ENCODE measurements at regions not wholly inside any gene's neighbourhood (a gene's known extent, or its start where the extent isn't known, plus 50 kb on each side); places are given as distances from the start of the nearest gene placed in this dataset.
A peak's percentile ranks its signal among the peaks of the same experiment; 100 is the strongest.

- H3K36me3 Mint-ChIP-seq: no peaks in the 10 kb centered on the region
- H3K27ac Mint-ChIP-seq: no peak overlapping the region
- H3K4me1 Mint-ChIP-seq: no peaks in the 10 kb centered on the region
- no peak overlapping the region for H3K4me3 Mint-ChIP-seq
- DNase-seq: no peak
- no peaks in the 10 kb centered on the region for H3K9me3 Mint-ChIP-seq
- peaks cover 0 to 4% (median 3%) of the 10 kb centered on the region in 3 donors for H3K27me3 Mint-ChIP-seq (ENCODE audit: low read depth in 3 of 3)
Measured at GRCh38 chr2:217652761-217653639, 349.8 kb downstream of the TNS1 start.

- Mint-ChIP-seq H3K36me3 (no peaks in the 10 kb centered on the region), H3K4me3 (no peak overlapping the region), H3K4me1 (no peaks in the 10 kb centered on the region), H3K9me3 (no peaks in the 10 kb centered on the region), H3K27ac (no peak overlapping the region), H3K27me3 (ENCODE audit: low read depth in 3 of 3) (peaks cover 3 to 4% (median 4%) of the 10 kb centered on the region in 3 donors)
- peak; percentile 6 to 18 (median 7) for DNase-seq
Measured at GRCh38 chr2:217650716-217651360, 352.0 kb downstream of the TNS1 start.

- H3K36me3 Mint-ChIP-seq: no peaks in the 10 kb centered on the region
- H3K4me3 Mint-ChIP-seq: no peak overlapping the region
- no peak overlapping the region for H3K27ac Mint-ChIP-seq
Measured at GRCh38 chr2:217650229-217650628, 352.6 kb downstream of the TNS1 start.

GRCh38 chr2:217647925-217648324, 354.9 kb downstream of the TNS1 start:
- H3K4me3 Mint-ChIP-seq: no peak overlapping the region
- DNase-seq: no peak
- H3K4me1 Mint-ChIP-seq: no peaks in the 10 kb centered on the region
- no peaks in the 10 kb centered on the region for H3K36me3 Mint-ChIP-seq
- H3K27me3 Mint-ChIP-seq (ENCODE audit: low read depth in 3 of 3): peaks cover 0 to 4% (median 3%) of the 10 kb centered on the region in 3 donors
- H3K27ac Mint-ChIP-seq: no peak overlapping the region
- no peaks in the 10 kb centered on the region for H3K9me3 Mint-ChIP-seq

More at GRCh38 chr2:217650229-217650628, 352.6 kb downstream of the TNS1 start:
- no peak for DNase-seq
- Mint-ChIP-seq H3K4me1 (no peaks in the 10 kb centered on the region), H3K27me3 (ENCODE audit: low read depth in 3 of 3) (peaks cover 3 to 4% (median 4%) of the 10 kb centered on the region in 3 donors), H3K9me3 (no peaks in the 10 kb centered on the region)

GRCh38 chr2:217647226-217647625, 355.6 kb downstream of the TNS1 start:
- no peaks in the 10 kb centered on the region for H3K9me3 Mint-ChIP-seq
- no peak overlapping the region for H3K4me3 Mint-ChIP-seq
- H3K36me3 Mint-ChIP-seq: no peaks in the 10 kb centered on the region
- H3K4me1 Mint-ChIP-seq: no peaks in the 10 kb centered on the region
- DNase-seq: no peak
- H3K27ac Mint-ChIP-seq: no peak overlapping the region
- H3K27me3 Mint-ChIP-seq (ENCODE audit: low read depth in 3 of 3): peaks cover 0 to 4% (median 3%) of the 10 kb centered on the region in 3 donors

- Mint-ChIP-seq H3K9me3 (no peaks in the 10 kb centered on the region), H3K27ac (no peak overlapping the region), H3K4me3 (no peak overlapping the region), H3K4me1 (no peaks in the 10 kb centered on the region), H3K27me3 (ENCODE audit: low read depth in 3 of 3) (peaks cover 0 to 4% (median 3%) of the 10 kb centered on the region in 3 donors), H3K36me3 (no peaks in the 10 kb centered on the region)
- no peak for DNase-seq
Measured at GRCh38 chr2:217645896-217646295, 356.9 kb downstream of the TNS1 start.

- Mint-ChIP-seq H3K9me3 (no peaks in the 10 kb centered on the region), H3K27me3 (ENCODE audit: low read depth in 3 of 3) (peaks cover 0 to 4% (median 3%) of the 10 kb centered on the region in 3 donors), H3K27ac (no peak overlapping the region), H3K4me1 (no peaks in the 10 kb centered on the region), H3K36me3 (no peaks in the 10 kb centered on the region), H3K4me3 (no peak overlapping the region)
- no peak for DNase-seq
Measured at GRCh38 chr2:217643789-217644301, 358.9 kb downstream of the TNS1 start.

GRCh38 chr2:217642944-217643343, 359.9 kb downstream of the TNS1 start:
- Mint-ChIP-seq H3K36me3 (no peaks in the 10 kb centered on the region), H3K27ac (no peak overlapping the region), H3K4me3 (no peak overlapping the region), H3K9me3 (no peaks in the 10 kb centered on the region), H3K27me3 (ENCODE audit: low read depth in 3 of 3) (peaks cover 0 to 4% (median 2%) of the 10 kb centered on the region in 3 donors), H3K4me1 (no peaks in the 10 kb centered on the region)
- no peak for DNase-seq

- Mint-ChIP-seq H3K4me3 (no peak overlapping the region), H3K9me3 (no peaks in the 10 kb centered on the region), H3K27me3 (ENCODE audit: low read depth in 3 of 3) (peaks cover 0 to 2% (median 0%) of the 10 kb centered on the region in 3 donors), H3K27ac (no peak overlapping the region), H3K36me3 (no peaks in the 10 kb centered on the region), H3K4me1 (no peaks in the 10 kb centered on the region)
- DNase-seq: no peak
Measured at GRCh38 chr2:217641960-217642359, 360.8 kb downstream of the TNS1 start.

GRCh38 chr2:217639481-217639880, 363.3 kb downstream of the TNS1 start:
- Mint-ChIP-seq H3K27me3 (ENCODE audit: low read depth in 3 of 3) (peaks cover 2 to 6% (median 2%) of the 10 kb centered on the region in 3 donors), H3K36me3 (no peaks in the 10 kb centered on the region), H3K4me3 (no peak overlapping the region), H3K27ac (no peak overlapping the region), H3K4me1 (no peaks in the 10 kb centered on the region), H3K9me3 (peaks cover 0 to 1% (median 0%) of the 10 kb centered on the region in 6 donors)
- DNase-seq: no peak

- no peak overlapping the region for H3K4me3 Mint-ChIP-seq
- H3K9me3 Mint-ChIP-seq: peaks cover 0 to 3% (median 0%) of the 10 kb centered on the region in 6 donors
- H3K27ac Mint-ChIP-seq: no peak overlapping the region
- H3K27me3 Mint-ChIP-seq (ENCODE audit: low read depth in 3 of 3): peaks cover 0 to 6% (median 2%) of the 10 kb centered on the region in 3 donors
- DNase-seq: no peak
- no peaks in the 10 kb centered on the region for H3K36me3 Mint-ChIP-seq
- no peaks in the 10 kb centered on the region for H3K4me1 Mint-ChIP-seq
Measured at GRCh38 chr2:217638533-217638932, 364.3 kb downstream of the TNS1 start.

- H3K36me3 Mint-ChIP-seq: no peaks in the 10 kb centered on the region
- H3K4me3 Mint-ChIP-seq: no peak overlapping the region
- H3K9me3 Mint-ChIP-seq: peaks cover 0 to 3% (median 0%) of the 10 kb centered on the region in 6 donors
- peaks cover 0 to 6% (median 2%) of the 10 kb centered on the region in 3 donors for H3K27me3 Mint-ChIP-seq (ENCODE audit: low read depth in 3 of 3)
- no peak for DNase-seq
- no peak overlapping the region for H3K27ac Mint-ChIP-seq
- no peaks in the 10 kb centered on the region for H3K4me1 Mint-ChIP-seq
Measured at GRCh38 chr2:217638031-217638430, 364.8 kb downstream of the TNS1 start.

GRCh38 chr2:217636991-217637561, 365.7 kb downstream of the TNS1 start:
- H3K4me1 Mint-ChIP-seq: no peaks in the 10 kb centered on the region
- no peak overlapping the region for H3K27ac Mint-ChIP-seq
- peaks cover 0 to 7% (median 2%) of the 10 kb centered on the region in 3 donors for H3K27me3 Mint-ChIP-seq (ENCODE audit: low read depth in 3 of 3)
- H3K4me3 Mint-ChIP-seq: no peak overlapping the region
- H3K9me3 Mint-ChIP-seq: peaks cover 0 to 3% (median 0%) of the 10 kb centered on the region in 6 donors
- DNase-seq: no peak
- H3K36me3 Mint-ChIP-seq: no peaks in the 10 kb centered on the region

- H3K27me3 Mint-ChIP-seq (ENCODE audit: low read depth in 3 of 3): peaks cover 0 to 8% (median 2%) of the 10 kb centered on the region in 3 donors
- H3K36me3 Mint-ChIP-seq: no peaks in the 10 kb centered on the region
- DNase-seq: no peak
- no peak overlapping the region for H3K27ac Mint-ChIP-seq
- peaks cover 0 to 3% (median 0%) of the 10 kb centered on the region in 6 donors for H3K9me3 Mint-ChIP-seq
- no peak overlapping the region for H3K4me3 Mint-ChIP-seq
- H3K4me1 Mint-ChIP-seq: no peaks in the 10 kb centered on the region
Measured at GRCh38 chr2:217636578-217636977, 366.2 kb downstream of the TNS1 start.
